ENCODE measurements at regions not wholly inside any gene's neighbourhood (a gene's known extent, or its start where the extent isn't known, plus 50 kb on each side); places are given as distances from the start of the nearest gene placed in this dataset.

DNA sequence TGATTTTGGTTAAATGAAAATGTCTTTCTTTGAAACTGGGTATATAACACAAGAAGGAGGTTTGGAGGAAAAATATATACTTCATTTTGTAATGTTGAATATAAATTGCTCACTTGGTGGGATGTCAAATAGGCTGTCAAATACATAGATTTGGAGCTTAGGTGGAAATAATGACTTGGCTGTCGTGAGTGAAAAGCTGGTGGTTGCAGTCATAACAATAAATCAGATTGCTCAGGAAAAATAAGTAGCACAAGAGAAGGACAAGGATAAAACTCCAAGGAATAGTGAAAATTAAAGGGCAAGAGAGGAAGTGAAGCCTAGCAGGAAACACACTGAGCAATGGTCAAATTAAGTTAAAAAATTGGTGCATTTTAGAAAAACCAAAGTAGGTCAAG lies 253.0 kb upstream of the ANKRD50 start:
- no peak for TF ChIP-seq CTCF (conservative IDR thresholded peaks at IDR 0.05)
- TF ChIP-seq ZFX (IDR thresholded peaks at IDR 0.05) = no peak
